ENCODE measurements at regions not wholly inside any gene's neighbourhood (a gene's known extent, or its start where the extent isn't known, plus 50 kb on each side); places are given as distances from the start of the nearest gene placed in this dataset.

- DNase-seq, result no peak
These were observed 318.4 kb downstream of the SLC6A15 start for GRCh38 chr12:84594157-84594556.

- no peak for DNase-seq
These were observed 326.7 kb downstream of the SLC6A15 start for GRCh38 chr12:84585776-84586395.

GRCh38 chr12:84572196-84572595 is 340.4 kb downstream of the SLC6A15 start:
- DNase-seq, result no peak

- DNase-seq, result no peak
These were observed 350.3 kb downstream of the SLC6A15 start for GRCh38 chr12:84562331-84562730.

GRCh38 chr12:84561351-84561750 is 351.2 kb downstream of the SLC6A15 start:
- no peak for DNase-seq

- DNase-seq, result no peak
These were observed 358.3 kb downstream of the SLC6A15 start for GRCh38 chr12:84554199-84554723.

GRCh38 chr12:84553331-84554117 is 359.1 kb downstream of the SLC6A15 start:
- DNase-seq, result no peak

GRCh38 chr12:84551373-84551772 is 361.2 kb downstream of the SLC6A15 start:
- no peak for DNase-seq

- DNase-seq, result no peak
These were observed 362.1 kb downstream of the SLC6A15 start for GRCh38 chr12:84550518-84550917.

- DNase-seq, result no peak
These were observed 370.3 kb downstream of the SLC6A15 start for GRCh38 chr12:84542289-84542688.

- no peak for DNase-seq
These were observed 374.9 kb downstream of the SLC6A15 start for GRCh38 chr12:84537666-84538065.

- no peak for DNase-seq
These were observed 399.8 kb downstream of the SLC6A15 start for GRCh38 chr12:84512751-84513150.

- DNase-seq, result no peak
These were observed 403.7 kb downstream of the SLC6A15 start for GRCh38 chr12:84508851-84509260.

GRCh38 chr12:84507956-84508850 is 404.4 kb downstream of the SLC6A15 start:
- peak; percentile 58 for DNase-seq

- DNase-seq, result no peak
These were observed 406.3 kb downstream of the SLC6A15 start for GRCh38 chr12:84506282-84506681.

- peak; percentile 15 for DNase-seq
These were observed 409.5 kb downstream of the SLC6A15 start for GRCh38 chr12:84502907-84503787.

- DNase-seq, result no peak
These were observed 410.3 kb downstream of the SLC6A15 start for GRCh38 chr12:84502180-84502860.

GRCh38 chr12:84497819-84498218 is 414.8 kb downstream of the SLC6A15 start:
- DNase-seq, result no peak

- no peak for DNase-seq
These were observed 416.9 kb downstream of the SLC6A15 start for GRCh38 chr12:84495711-84496110.

GRCh38 chr12:84492351-84492883 is 420.2 kb downstream of the SLC6A15 start:
- no peak for DNase-seq

- DNase-seq, result no peak
These were observed 427.8 kb downstream of the SLC6A15 start for GRCh38 chr12:84484798-84485197.
